ENCODE measurements at regions not wholly inside any gene's neighbourhood (a gene's known extent, or its start where the extent isn't known, plus 50 kb on each side); places are given as distances from the start of the nearest gene placed in this dataset.

DNA sequence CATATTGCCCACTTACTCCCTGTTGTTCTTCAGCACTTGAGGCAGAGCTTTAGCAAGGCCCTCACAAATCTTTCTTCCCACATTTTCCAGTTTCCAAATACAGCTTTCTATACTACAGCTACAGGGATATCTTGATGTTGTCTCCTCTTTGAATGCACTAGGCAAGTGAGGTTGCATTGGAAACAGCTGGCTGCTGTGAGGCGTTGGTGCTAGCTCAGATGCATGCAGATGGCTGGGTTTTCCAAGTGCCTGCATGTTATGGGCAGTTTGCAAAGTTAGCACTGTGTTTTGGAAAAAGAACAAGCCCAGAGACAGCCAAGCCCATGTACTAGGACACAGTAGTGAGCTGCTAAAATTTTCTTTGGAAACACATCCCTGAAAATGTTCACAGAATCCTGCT is 315.1 kb upstream of the RASGEF1B start:
- TF ChIP-seq SIN3A (IDR thresholded peaks at IDR 0.05; ENCODE audit: borderline replicate concordance, insufficient read depth, low read length) (no peak), POLR2AphosphoS5 (IDR thresholded peaks at IDR 0.05; ENCODE audit: low read depth, low read length) (no peak)
